H9 (cell line): ENCODE measurements at regions not wholly inside any gene's neighbourhood (a gene's known extent, or its start where the extent isn't known, plus 50 kb on each side); places are given as distances from the start of the nearest gene placed in this dataset.

ENCODE experiments used
- DNase-seq: peaks from one replicate; pipeline ENCODE4 v3.0.0-alpha.2; 2017
- H2AFZ ChIP-seq: one replicate; pipeline ENCODE4 v1.6.1; 2013; ENCODE audit warnings: mild to moderate bottlenecking, low read length, control low read depth, moderate library complexity
- H2AK5ac ChIP-seq: 2 replicates; pipeline ENCODE4 v1.6.1; 2013; ENCODE audit warnings: low read length, control low read depth, mixed read lengths; ENCODE audit not compliant: insufficient read length
- H2BK120ac ChIP-seq: one replicate; pipeline ENCODE4 v1.6.1; 2013; ENCODE audit warnings: low read depth, mild to moderate bottlenecking, low read length, control low read depth, inconsistent platforms; ENCODE audit not compliant: poor library complexity, severe bottlenecking
- H2BK12ac ChIP-seq: 2 replicates; pipeline ENCODE4 v1.6.1; 2013; ENCODE audit warnings: low read length, control low read depth, mixed read lengths, low read depth; ENCODE audit not compliant: insufficient read length
- H2BK15ac ChIP-seq: 2 replicates; pipeline ENCODE4 v1.6.1; 2013; ENCODE audit warnings: low read depth, low read length, control low read depth
- H2BK20ac ChIP-seq: one replicate; pipeline ENCODE4 v1.6.1; 2013; ENCODE audit warnings: low read depth, mild to moderate bottlenecking, low read length, control low read depth, inconsistent platforms; ENCODE audit not compliant: poor library complexity, severe bottlenecking
- H2BK5ac ChIP-seq: 2 replicates; pipeline ENCODE4 v1.6.1; 2013; ENCODE audit warnings: low read length, control low read depth, mixed read lengths; ENCODE audit not compliant: insufficient read length
- H3K14ac ChIP-seq: 2 replicates; pipeline ENCODE4 v1.6.1; 2013; ENCODE audit warnings: low read length, control low read depth; ENCODE audit not compliant: insufficient read depth
- H3K18ac ChIP-seq: 2 replicates; pipeline ENCODE4 v1.6.1; 2013; ENCODE audit warnings: low read depth, mild to moderate bottlenecking, mixed read lengths, low read length, control low read depth; ENCODE audit not compliant: insufficient read length
- H3K23ac ChIP-seq: 2 replicates; pipeline ENCODE4 v1.6.1; 2013; ENCODE audit warnings: low read length, control low read depth, mixed read lengths, low read depth; ENCODE audit not compliant: insufficient read length
- H3K23me2 ChIP-seq: 2 replicates; pipeline ENCODE4 v1.6.1; 2013; ENCODE audit warnings: low read depth, mild to moderate bottlenecking, mixed read lengths, low read length, control low read depth; ENCODE audit not compliant: insufficient read length, poor library complexity, severe bottlenecking
- H3K27ac ChIP-seq: 2 replicates; pipeline ENCODE4 v1.5.1; 2013; ENCODE audit warnings: low read length, control low read depth, mixed read lengths, low read depth; ENCODE audit not compliant: insufficient read length
- H3K27me3 ChIP-seq: 2 replicates; pipeline ENCODE4 v1.6.1; 2013; ENCODE audit warnings: low read length, control low read depth, inconsistent platforms; ENCODE audit not compliant: insufficient read depth
- H3K4ac ChIP-seq: 2 replicates; pipeline ENCODE4 v1.6.1; 2013; ENCODE audit warnings: low read depth, mild to moderate bottlenecking, control low read depth, inconsistent platforms, low read length, moderate library complexity
- H3K4me1 ChIP-seq: 2 replicates; pipeline ENCODE4 v1.6.1; 2013; ENCODE audit warnings: low read length, control low read depth, inconsistent platforms; ENCODE audit not compliant: insufficient read depth
- H3K4me2 ChIP-seq: 2 replicates; pipeline ENCODE4 v1.6.1; 2013; ENCODE audit warnings: low read length, control low read depth, mixed read lengths; ENCODE audit not compliant: insufficient read length, insufficient read depth
- H3K56ac ChIP-seq: 2 replicates; pipeline ENCODE4 v1.6.1; 2013; ENCODE audit warnings: low read depth, mild to moderate bottlenecking, mixed read lengths, low read length, control low read depth; ENCODE audit not compliant: insufficient read length
- H3K79me1 ChIP-seq: 2 replicates; pipeline ENCODE4 v1.6.1; 2013; ENCODE audit warnings: low read depth, mild to moderate bottlenecking, moderate library complexity, low read length, control low read depth, inconsistent platforms; ENCODE audit not compliant: insufficient read depth, poor library complexity, severe bottlenecking
- H3K79me2 ChIP-seq: 2 replicates; pipeline ENCODE4 v1.6.1; 2013; ENCODE audit warnings: low read length, control low read depth, inconsistent platforms; ENCODE audit not compliant: insufficient read depth
- H3K9ac ChIP-seq: 2 replicates; pipeline ENCODE4 v1.6.1; 2013; ENCODE audit warnings: low read length, control low read depth, mixed read lengths; ENCODE audit not compliant: insufficient read length; ENCODE audit errors: extremely low read depth
- H3K9me3 ChIP-seq: one replicate; pipeline ENCODE4 v1.6.1; 2013; ENCODE audit warnings: low read depth, low read length, inconsistent platforms; ENCODE audit not compliant: control insufficient read depth
- H3T11ph ChIP-seq: one replicate; pipeline ENCODE4 v1.6.1; 2013; ENCODE audit warnings: mild to moderate bottlenecking, low read length, control low read depth, inconsistent platforms
- H4K20me1 ChIP-seq: one replicate; pipeline ENCODE4 v1.6.1; 2013; ENCODE audit not compliant: control insufficient read depth, insufficient read length, insufficient read depth
- H4K5ac ChIP-seq: 2 replicates; pipeline ENCODE4 v1.6.1; 2013; ENCODE audit warnings: low read depth, mild to moderate bottlenecking, mixed read lengths, low read length, control low read depth; ENCODE audit not compliant: insufficient read length
- H4K8ac ChIP-seq: replicated peaks from 2 replicates; pipeline ENCODE4 v1.6.1; 2013; ENCODE audit warnings: low read length, control low read depth, mixed read lengths, low read depth; ENCODE audit not compliant: insufficient read length
- H4K91ac ChIP-seq: 2 replicates; pipeline ENCODE4 v1.6.1; 2013; ENCODE audit warnings: low read depth, mild to moderate bottlenecking, moderate library complexity, mixed read lengths, low read length, control low read depth; ENCODE audit not compliant: insufficient read length
- H3K27ac Mint-ChIP-seq, 3 experiments: 2 replicates in 2 of 3; 3 replicates in 1 of 3; pipeline ENCODE4 v1.8.0; 2020 to 2021; ENCODE audit warnings: mixed read lengths in 3 of 3, mild to moderate bottlenecking in 1 of 3, moderate library complexity in 1 of 3
- H3K27me3 Mint-ChIP-seq: 2 replicates; pipeline ENCODE4 v1.8.0; 2021; ENCODE audit warnings: low read depth, mild to moderate bottlenecking, moderate library complexity, mixed read lengths
- H3K36me3 Mint-ChIP-seq, 3 experiments: 2 replicates in 2 of 3; 3 replicates in 1 of 3; pipeline ENCODE4 v1.8.0; 2020 to 2021; ENCODE audit warnings: low read depth in 3 of 3, mixed read lengths in 3 of 3; ENCODE audit not compliant: insufficient read depth in 1 of 3
- H3K4me1 Mint-ChIP-seq, 2 experiments: 2 replicates each; pipeline ENCODE4 v1.8.0; 2020; ENCODE audit warnings: mixed read lengths in 2 of 2
- H3K4me3 Mint-ChIP-seq, 2 experiments: 2 replicates in 1 of 2; 3 replicates in 1 of 2; pipeline ENCODE4 v1.8.0; 2020 to 2021; ENCODE audit warnings: mild to moderate bottlenecking in 2 of 2, mixed read lengths in 2 of 2, moderate library complexity in 1 of 2
- H3K9me3 Mint-ChIP-seq, 2 experiments: 2 replicates in 1 of 2; 3 replicates in 1 of 2; pipeline ENCODE4 v1.8.0; 2020; ENCODE audit warnings: mild to moderate bottlenecking in 2 of 2, mixed read lengths in 2 of 2, moderate library complexity in 1 of 2
- CTCF ChIP-seq: fragments of 200-600 bp; sonication (generic); conservative IDR thresholded peaks from 3 replicates; pipeline ENCODE4 v1.8.0; 2021; ENCODE audit warnings: antibody characterized with exemption, mild to moderate bottlenecking
- WGBS: extraction: QIAGEN DNeasy Blood & Tissue Kit; methylation state at CpG from one replicate; pipeline ENCODE4 v1.1.7; 2013; ENCODE audit warnings: missing lambda C conversion rate, low lambda C conversion rate, mixed read lengths; ENCODE audit not compliant: insufficient read length; ENCODE audit errors: extremely low coverage; 5-methylcytosine and 5-hydroxymethylcytosine counted together

DNA sequence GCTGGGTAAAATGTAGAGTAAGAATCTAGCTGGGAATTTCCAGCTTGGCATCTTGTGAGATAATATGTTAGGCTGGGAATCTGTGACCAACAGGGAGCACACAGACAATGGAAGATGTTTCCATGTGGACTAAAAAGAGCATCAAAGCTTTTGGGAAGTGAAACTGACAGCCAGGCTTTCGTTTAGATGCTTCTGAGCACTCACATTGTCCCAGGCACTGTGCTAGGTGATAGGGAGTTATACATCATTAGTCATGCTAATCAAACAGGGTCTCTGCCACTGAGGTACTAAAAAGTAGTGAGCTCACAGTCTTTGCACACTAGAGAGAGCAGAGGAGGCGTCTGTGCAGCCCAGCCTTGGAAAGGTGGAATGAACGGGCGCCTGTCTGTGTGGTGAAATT, 101.9 kb upstream of the SCOC start:
- no peak overlapping the region for H3T11ph ChIP-seq
- no peaks in the 10 kb centered on the region for H3K4me1 ChIP-seq
- H2BK20ac ChIP-seq = no peak overlapping the region
- no peaks in the 10 kb centered on the region for H3K23me2 ChIP-seq
- Mint-ChIP-seq H3K27me3 (no peaks in the 10 kb centered on the region; the same call in 1 of the 2 replicates), H3K27ac (no peak overlapping the region), H3K4me3 (no peak overlapping the region), H3K36me3 (no peaks in the 10 kb centered on the region), H3K4me1 (peaks cover 12% of the 10 kb centered on the region in 2 experiments), H3K9me3 (no peaks in the 10 kb centered on the region)
- no peak for TF ChIP-seq CTCF
- no peak overlapping the region for H3K23ac ChIP-seq
- H3K9me3 ChIP-seq = no peaks in the 10 kb centered on the region
- no peak overlapping the region for H2AK5ac ChIP-seq
- DNase-seq = no peak
- H3K79me1 ChIP-seq = no peaks in the 10 kb centered on the region
- no peak overlapping the region for H2AFZ ChIP-seq
- H3K79me2 ChIP-seq = no peaks in the 10 kb centered on the region
- no peak overlapping the region for H4K8ac ChIP-seq
- no peak overlapping the region for H3K27ac ChIP-seq
- no peaks in the 10 kb centered on the region for H3K27me3 ChIP-seq
- H3K4me2 ChIP-seq = no peak overlapping the region
- H3K9ac ChIP-seq = no peak overlapping the region
- H4K5ac ChIP-seq = no peak overlapping the region
- no peak overlapping the region for H2BK12ac ChIP-seq
- no peak overlapping the region for H3K14ac ChIP-seq
- H4K91ac ChIP-seq = no peak overlapping the region
- no peak overlapping the region for H2BK120ac ChIP-seq
- H2BK15ac ChIP-seq = no peak overlapping the region
- no peak overlapping the region for H3K18ac ChIP-seq
- WGBS = no CpG with 5 or more reads among the region's 4 CpGs
- H3K4ac ChIP-seq = no peak overlapping the region
- H4K20me1 ChIP-seq = no peaks in the 10 kb centered on the region
- no peak overlapping the region for H2BK5ac ChIP-seq
- H3K56ac ChIP-seq = no peak overlapping the region
